ENCODE measurements at regions not wholly inside any gene's neighbourhood (a gene's known extent, or its start where the extent isn't known, plus 50 kb on each side); places are given as distances from the start of the nearest gene placed in this dataset.

DNA sequence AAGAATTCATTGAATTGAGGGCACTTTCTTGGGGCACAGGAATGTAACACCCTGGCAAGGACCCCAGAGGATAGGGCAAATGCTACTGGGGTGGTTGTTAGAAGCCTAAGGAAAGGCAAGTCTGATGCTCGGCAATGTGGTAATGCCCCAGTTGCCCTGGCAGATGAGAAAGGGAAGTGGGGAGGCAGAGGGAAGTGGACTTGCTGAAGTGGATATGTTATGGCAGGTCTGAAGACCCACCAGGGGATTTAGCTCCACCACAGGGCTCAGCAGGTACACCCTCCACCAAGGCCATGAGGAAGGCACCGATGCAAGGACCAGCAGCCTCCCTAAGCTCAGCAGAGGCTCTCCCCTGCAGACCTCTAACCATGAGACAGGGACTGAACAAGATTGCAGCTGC, 184.8 kb downstream of the IRX5 start (continued):
- TF ChIP-seq, protein P1, sequence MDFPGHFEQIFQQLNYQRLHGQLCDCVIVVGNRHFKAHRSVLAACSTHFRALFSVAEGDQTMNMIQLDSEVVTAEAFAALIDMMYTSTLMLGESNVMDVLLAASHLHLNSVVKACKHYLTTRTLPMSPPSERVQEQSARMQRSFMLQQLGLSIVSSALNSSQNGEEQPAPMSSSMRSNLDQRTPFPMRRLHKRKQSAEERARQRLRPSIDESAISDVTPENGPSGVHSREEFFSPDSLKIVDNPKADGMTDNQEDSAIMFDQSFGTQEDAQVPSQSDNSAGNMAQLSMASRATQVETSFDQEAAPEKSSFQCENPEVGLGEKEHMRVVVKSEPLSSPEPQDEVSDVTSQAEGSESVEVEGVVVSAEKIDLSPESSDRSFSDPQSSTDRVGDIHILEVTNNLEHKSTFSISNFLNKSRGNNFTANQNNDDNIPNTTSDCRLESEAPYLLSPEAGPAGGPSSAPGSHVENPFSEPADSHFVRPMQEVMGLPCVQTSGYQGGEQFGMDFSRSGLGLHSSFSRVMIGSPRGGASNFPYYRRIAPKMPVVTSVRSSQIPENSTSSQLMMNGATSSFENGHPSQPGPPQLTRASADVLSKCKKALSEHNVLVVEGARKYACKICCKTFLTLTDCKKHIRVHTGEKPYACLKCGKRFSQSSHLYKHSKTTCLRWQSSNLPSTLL (IDR thresholded peaks at IDR 0.05), result no peak
- TF ChIP-seq U2AF1 (optimal IDR thresholded peaks at IDR 0.05; ENCODE audit: low read depth, low read length), result no peak
- TF ChIP-seq, protein P2, sequence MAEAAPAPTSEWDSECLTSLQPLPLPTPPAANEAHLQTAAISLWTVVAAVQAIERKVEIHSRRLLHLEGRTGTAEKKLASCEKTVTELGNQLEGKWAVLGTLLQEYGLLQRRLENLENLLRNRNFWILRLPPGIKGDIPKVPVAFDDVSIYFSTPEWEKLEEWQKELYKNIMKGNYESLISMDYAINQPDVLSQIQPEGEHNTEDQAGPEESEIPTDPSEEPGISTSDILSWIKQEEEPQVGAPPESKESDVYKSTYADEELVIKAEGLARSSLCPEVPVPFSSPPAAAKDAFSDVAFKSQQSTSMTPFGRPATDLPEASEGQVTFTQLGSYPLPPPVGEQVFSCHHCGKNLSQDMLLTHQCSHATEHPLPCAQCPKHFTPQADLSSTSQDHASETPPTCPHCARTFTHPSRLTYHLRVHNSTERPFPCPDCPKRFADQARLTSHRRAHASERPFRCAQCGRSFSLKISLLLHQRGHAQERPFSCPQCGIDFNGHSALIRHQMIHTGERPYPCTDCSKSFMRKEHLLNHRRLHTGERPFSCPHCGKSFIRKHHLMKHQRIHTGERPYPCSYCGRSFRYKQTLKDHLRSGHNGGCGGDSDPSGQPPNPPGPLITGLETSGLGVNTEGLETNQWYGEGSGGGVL (CRISPR knock-in tag; IDR thresholded peaks at IDR 0.05), result no peak
- TF ChIP-seq PTBP1 (IDR thresholded peaks at IDR 0.05; ENCODE audit: low read depth, low read length), result no peak
- no peak for TF ChIP-seq ZNF76 (CRISPR knock-in tag; IDR thresholded peaks at IDR 0.05; ENCODE audit: borderline replicate concordance)
- TF ChIP-seq, protein P3, sequence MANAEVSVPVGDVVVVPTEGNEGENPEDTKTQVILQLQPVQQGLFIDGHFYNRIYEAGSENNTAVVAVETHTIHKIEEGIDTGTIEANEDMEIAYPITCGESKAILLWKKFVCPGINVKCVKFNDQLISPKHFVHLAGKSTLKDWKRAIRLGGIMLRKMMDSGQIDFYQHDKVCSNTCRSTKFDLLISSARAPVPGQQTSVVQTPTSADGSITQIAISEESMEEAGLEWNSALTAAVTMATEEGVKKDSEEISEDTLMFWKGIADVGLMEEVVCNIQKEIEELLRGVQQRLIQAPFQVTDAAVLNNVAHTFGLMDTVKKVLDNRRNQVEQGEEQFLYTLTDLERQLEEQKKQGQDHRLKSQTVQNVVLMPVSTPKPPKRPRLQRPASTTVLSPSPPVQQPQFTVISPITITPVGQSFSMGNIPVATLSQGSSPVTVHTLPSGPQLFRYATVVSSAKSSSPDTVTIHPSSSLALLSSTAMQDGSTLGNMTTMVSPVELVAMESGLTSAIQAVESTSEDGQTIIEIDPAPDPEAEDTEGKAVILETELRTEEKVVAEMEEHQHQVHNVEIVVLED (CRISPR knock-in tag; IDR thresholded peaks at IDR 0.05), result no peak
- TF ChIP-seq RBM14 (IDR thresholded peaks at IDR 0.05; ENCODE audit: borderline replicate concordance, insufficient read depth, low read depth, low read length), result no peak
- TF ChIP-seq ZNF41 (CRISPR knock-in tag; conservative IDR thresholded peaks at IDR 0.05), result no peak
- TF ChIP-seq SNIP1 (IDR thresholded peaks at IDR 0.05; ENCODE audit: low read depth), result no peak
- TF ChIP-seq ZNF431 (CRISPR knock-in tag; IDR thresholded peaks at IDR 0.05), result no peak
- TF ChIP-seq E2F3 (CRISPR knock-in tag; IDR thresholded peaks at IDR 0.05), result no peak
- TF ChIP-seq, protein P4, sequence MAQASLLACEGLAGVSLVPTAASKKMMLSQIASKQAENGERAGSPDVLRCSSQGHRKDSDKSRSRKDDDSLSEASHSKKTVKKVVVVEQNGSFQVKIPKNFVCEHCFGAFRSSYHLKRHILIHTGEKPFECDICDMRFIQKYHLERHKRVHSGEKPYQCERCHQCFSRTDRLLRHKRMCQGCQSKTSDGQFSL (CRISPR knock-in tag; IDR thresholded peaks at IDR 0.05), result no peak
- TF ChIP-seq, protein P4 (tag; IDR thresholded peaks at IDR 0.05), result no peak
- no peak for TF ChIP-seq NFIC (IDR thresholded peaks at IDR 0.05)

All from K562 (cell line).